H9 (cell line): ENCODE measurements at regions not wholly inside any gene's neighbourhood (a gene's known extent, or its start where the extent isn't known, plus 50 kb on each side); places are given as distances from the start of the nearest gene placed in this dataset.

ENCODE experiments used
- DNase-seq: peaks from one replicate; pipeline ENCODE4 v3.0.0-alpha.2; 2017
- H2AFZ ChIP-seq: one replicate; pipeline ENCODE4 v1.6.1; 2013; ENCODE audit warnings: mild to moderate bottlenecking, low read length, control low read depth, moderate library complexity
- H2AK5ac ChIP-seq: 2 replicates; pipeline ENCODE4 v1.6.1; 2013; ENCODE audit warnings: low read length, control low read depth, mixed read lengths; ENCODE audit not compliant: insufficient read length
- H2BK120ac ChIP-seq: one replicate; pipeline ENCODE4 v1.6.1; 2013; ENCODE audit warnings: low read depth, mild to moderate bottlenecking, low read length, control low read depth, inconsistent platforms; ENCODE audit not compliant: poor library complexity, severe bottlenecking
- H2BK12ac ChIP-seq: 2 replicates; pipeline ENCODE4 v1.6.1; 2013; ENCODE audit warnings: low read length, control low read depth, mixed read lengths, low read depth; ENCODE audit not compliant: insufficient read length
- H2BK15ac ChIP-seq: 2 replicates; pipeline ENCODE4 v1.6.1; 2013; ENCODE audit warnings: low read depth, low read length, control low read depth
- H2BK20ac ChIP-seq: one replicate; pipeline ENCODE4 v1.6.1; 2013; ENCODE audit warnings: low read depth, mild to moderate bottlenecking, low read length, control low read depth, inconsistent platforms; ENCODE audit not compliant: poor library complexity, severe bottlenecking
- H2BK5ac ChIP-seq: 2 replicates; pipeline ENCODE4 v1.6.1; 2013; ENCODE audit warnings: low read length, control low read depth, mixed read lengths; ENCODE audit not compliant: insufficient read length
- H3K14ac ChIP-seq: 2 replicates; pipeline ENCODE4 v1.6.1; 2013; ENCODE audit warnings: low read length, control low read depth; ENCODE audit not compliant: insufficient read depth
- H3K18ac ChIP-seq: 2 replicates; pipeline ENCODE4 v1.6.1; 2013; ENCODE audit warnings: low read depth, mild to moderate bottlenecking, mixed read lengths, low read length, control low read depth; ENCODE audit not compliant: insufficient read length
- H3K23ac ChIP-seq: 2 replicates; pipeline ENCODE4 v1.6.1; 2013; ENCODE audit warnings: low read length, control low read depth, mixed read lengths, low read depth; ENCODE audit not compliant: insufficient read length
- H3K23me2 ChIP-seq: 2 replicates; pipeline ENCODE4 v1.6.1; 2013; ENCODE audit warnings: low read depth, mild to moderate bottlenecking, mixed read lengths, low read length, control low read depth; ENCODE audit not compliant: insufficient read length, poor library complexity, severe bottlenecking
- H3K27ac ChIP-seq: 2 replicates; pipeline ENCODE4 v1.5.1; 2013; ENCODE audit warnings: low read length, control low read depth, mixed read lengths, low read depth; ENCODE audit not compliant: insufficient read length
- H3K27me3 ChIP-seq: 2 replicates; pipeline ENCODE4 v1.6.1; 2013; ENCODE audit warnings: low read length, control low read depth, inconsistent platforms; ENCODE audit not compliant: insufficient read depth
- H3K4ac ChIP-seq: 2 replicates; pipeline ENCODE4 v1.6.1; 2013; ENCODE audit warnings: low read depth, mild to moderate bottlenecking, control low read depth, inconsistent platforms, low read length, moderate library complexity
- H3K4me1 ChIP-seq: 2 replicates; pipeline ENCODE4 v1.6.1; 2013; ENCODE audit warnings: low read length, control low read depth, inconsistent platforms; ENCODE audit not compliant: insufficient read depth
- H3K4me2 ChIP-seq: 2 replicates; pipeline ENCODE4 v1.6.1; 2013; ENCODE audit warnings: low read length, control low read depth, mixed read lengths; ENCODE audit not compliant: insufficient read length, insufficient read depth
- H3K56ac ChIP-seq: 2 replicates; pipeline ENCODE4 v1.6.1; 2013; ENCODE audit warnings: low read depth, mild to moderate bottlenecking, mixed read lengths, low read length, control low read depth; ENCODE audit not compliant: insufficient read length
- H3K79me1 ChIP-seq: 2 replicates; pipeline ENCODE4 v1.6.1; 2013; ENCODE audit warnings: low read depth, mild to moderate bottlenecking, moderate library complexity, low read length, control low read depth, inconsistent platforms; ENCODE audit not compliant: insufficient read depth, poor library complexity, severe bottlenecking
- H3K79me2 ChIP-seq: 2 replicates; pipeline ENCODE4 v1.6.1; 2013; ENCODE audit warnings: low read length, control low read depth, inconsistent platforms; ENCODE audit not compliant: insufficient read depth
- H3K9ac ChIP-seq: 2 replicates; pipeline ENCODE4 v1.6.1; 2013; ENCODE audit warnings: low read length, control low read depth, mixed read lengths; ENCODE audit not compliant: insufficient read length; ENCODE audit errors: extremely low read depth
- H3K9me3 ChIP-seq: one replicate; pipeline ENCODE4 v1.6.1; 2013; ENCODE audit warnings: low read depth, low read length, inconsistent platforms; ENCODE audit not compliant: control insufficient read depth
- H3T11ph ChIP-seq: one replicate; pipeline ENCODE4 v1.6.1; 2013; ENCODE audit warnings: mild to moderate bottlenecking, low read length, control low read depth, inconsistent platforms
- H4K20me1 ChIP-seq: one replicate; pipeline ENCODE4 v1.6.1; 2013; ENCODE audit not compliant: control insufficient read depth, insufficient read length, insufficient read depth
- H4K5ac ChIP-seq: 2 replicates; pipeline ENCODE4 v1.6.1; 2013; ENCODE audit warnings: low read depth, mild to moderate bottlenecking, mixed read lengths, low read length, control low read depth; ENCODE audit not compliant: insufficient read length
- H4K8ac ChIP-seq: replicated peaks from 2 replicates; pipeline ENCODE4 v1.6.1; 2013; ENCODE audit warnings: low read length, control low read depth, mixed read lengths, low read depth; ENCODE audit not compliant: insufficient read length
- H4K91ac ChIP-seq: 2 replicates; pipeline ENCODE4 v1.6.1; 2013; ENCODE audit warnings: low read depth, mild to moderate bottlenecking, moderate library complexity, mixed read lengths, low read length, control low read depth; ENCODE audit not compliant: insufficient read length
- H3K27ac Mint-ChIP-seq, 3 experiments: 2 replicates in 2 of 3; 3 replicates in 1 of 3; pipeline ENCODE4 v1.8.0; 2020 to 2021; ENCODE audit warnings: mixed read lengths in 3 of 3, mild to moderate bottlenecking in 1 of 3, moderate library complexity in 1 of 3
- H3K27me3 Mint-ChIP-seq: 2 replicates; pipeline ENCODE4 v1.8.0; 2021; ENCODE audit warnings: low read depth, mild to moderate bottlenecking, moderate library complexity, mixed read lengths
- H3K36me3 Mint-ChIP-seq, 3 experiments: 2 replicates in 2 of 3; 3 replicates in 1 of 3; pipeline ENCODE4 v1.8.0; 2020 to 2021; ENCODE audit warnings: low read depth in 3 of 3, mixed read lengths in 3 of 3; ENCODE audit not compliant: insufficient read depth in 1 of 3
- H3K4me1 Mint-ChIP-seq, 2 experiments: 2 replicates each; pipeline ENCODE4 v1.8.0; 2020; ENCODE audit warnings: mixed read lengths in 2 of 2
- H3K4me3 Mint-ChIP-seq, 2 experiments: 2 replicates in 1 of 2; 3 replicates in 1 of 2; pipeline ENCODE4 v1.8.0; 2020 to 2021; ENCODE audit warnings: mild to moderate bottlenecking in 2 of 2, mixed read lengths in 2 of 2, moderate library complexity in 1 of 2
- H3K9me3 Mint-ChIP-seq, 2 experiments: 2 replicates in 1 of 2; 3 replicates in 1 of 2; pipeline ENCODE4 v1.8.0; 2020; ENCODE audit warnings: mild to moderate bottlenecking in 2 of 2, mixed read lengths in 2 of 2, moderate library complexity in 1 of 2
- CTCF ChIP-seq: fragments of 200-600 bp; sonication (generic); conservative IDR thresholded peaks from 3 replicates; pipeline ENCODE4 v1.8.0; 2021; ENCODE audit warnings: antibody characterized with exemption, mild to moderate bottlenecking
- WGBS: extraction: QIAGEN DNeasy Blood & Tissue Kit; methylation state at CpG from one replicate; pipeline ENCODE4 v1.1.7; 2013; ENCODE audit warnings: missing lambda C conversion rate, low lambda C conversion rate, mixed read lengths; ENCODE audit not compliant: insufficient read length; ENCODE audit errors: extremely low coverage; 5-methylcytosine and 5-hydroxymethylcytosine counted together

- Histone ChIP-seq H2BK120ac (no peak overlapping the region), H3K4ac (no peak overlapping the region), H3K56ac (no peak overlapping the region), H3K4me1 (no peaks in the 10 kb centered on the region), H3K4me2 (no peak overlapping the region), H3K27ac (no peak overlapping the region), H4K5ac (no peak overlapping the region), H3K14ac (no peak overlapping the region), H2BK20ac (no peak overlapping the region), H3K23ac (no peak overlapping the region), H4K8ac (no peak overlapping the region), H4K91ac (no peak overlapping the region), H2BK15ac (no peak overlapping the region), H2BK5ac (no peak overlapping the region), H2AK5ac (no peak overlapping the region), H3K23me2 (no peaks in the 10 kb centered on the region), H3T11ph (no peak overlapping the region), H3K9me3 (no peaks in the 10 kb centered on the region), H3K18ac (no peak overlapping the region), H3K27me3 (no peaks in the 10 kb centered on the region), H2BK12ac (no peak overlapping the region), H2AFZ (no peak overlapping the region), H3K79me1 (no peaks in the 10 kb centered on the region), H4K20me1 (no peaks in the 10 kb centered on the region), H3K79me2 (no peaks in the 10 kb centered on the region), H3K9ac (no peak overlapping the region)
- Mint-ChIP-seq H3K27ac (no peak overlapping the region), H3K4me3 (no peak overlapping the region), H3K36me3 (no peaks in the 10 kb centered on the region), H3K9me3 (peaks cover 3 to 4% of the 10 kb centered on the region in 2 experiments; a peak in 1 of 5 replicates), H3K27me3 (no peaks in the 10 kb centered on the region), H3K4me1 (peaks cover 4 to 5% of the 10 kb centered on the region in 2 experiments; a peak in 3 of 4 replicates)
- TF ChIP-seq CTCF = no peak
- no peak for DNase-seq
- no CpG with 5 or more reads among the region's 8 CpGs for WGBS
Measured at GRCh38 chr11:128304666-128305485, 282.5 kb downstream of the ETS1 start.
